MCF 10A (cell line): ENCODE measurements at regions not wholly inside any gene's neighbourhood (a gene's known extent, or its start where the extent isn't known, plus 50 kb on each side); places are given as distances from the start of the nearest gene placed in this dataset.
A peak's percentile ranks its signal among the peaks of the same experiment; 100 is the strongest.

Experiments used
- BruUV-seq: library from RNA; stranded (reverse); fragments of 400-500 nt; replicated peaks from 2 replicates; lab custom pipeline; 2021; lab: Mats Ljungman, UMichigan
- CTCF ChIA-PET: fragments of 300-600 bp; sonication (Branson Sonifier 250); formaldehyde crosslinking; extraction: SDS; loops from one replicate; lab custom pipeline; 2021; ENCODE audit warnings: antibody characterized with exemption, inconsistent platforms; lab: Yijun Ruan, JAX
- POLR2A ChIA-PET: fragments of 300-600, 350-650 bp; sonication (Branson Sonifier 250); formaldehyde crosslinking; extraction: SDS; loops from one replicate; lab custom pipeline; 2020; ENCODE audit warnings: antibody characterized with exemption, inconsistent platforms; lab: Yijun Ruan, JAX
- DNase-seq: peaks from one replicate; pipeline ENCODE4 v3.0.0-alpha.2; 2018; ENCODE audit not compliant: unreplicated experiment
- H3K27ac Mint-ChIP-seq: one replicate; pipeline ENCODE4 v1.8.0; 2022; ENCODE audit warnings: mild to moderate bottlenecking, low read depth, mixed read lengths; ENCODE audit not compliant: unreplicated experiment
- H3K27me3 Mint-ChIP-seq: one replicate; pipeline ENCODE4 v1.8.0; 2022; ENCODE audit warnings: mixed read lengths; ENCODE audit not compliant: insufficient read depth, unreplicated experiment
- H3K36me3 Mint-ChIP-seq: one replicate; pipeline ENCODE4 v1.8.0; 2022; ENCODE audit warnings: mild to moderate bottlenecking, moderate library complexity, mixed read lengths; ENCODE audit not compliant: insufficient read depth, unreplicated experiment
- H3K4me1 Mint-ChIP-seq: one replicate; pipeline ENCODE4 v1.8.0; 2022; ENCODE audit warnings: mixed read lengths; ENCODE audit not compliant: insufficient read depth, unreplicated experiment
- H3K4me3 Mint-ChIP-seq: one replicate; pipeline ENCODE4 v1.8.0; 2022; ENCODE audit warnings: mild to moderate bottlenecking, moderate library complexity, mixed read lengths; ENCODE audit not compliant: unreplicated experiment
- H3K9me3 Mint-ChIP-seq: one replicate; pipeline ENCODE4 v1.8.0; 2022; ENCODE audit warnings: mixed read lengths; ENCODE audit not compliant: unreplicated experiment
- intact Hi-C: fragments of 100-400 bp; cut with micrococcal nuclease; formaldehyde crosslinking; loops from 2 replicates; pipeline ENCODE4 v1.14.1; 2022
- TF ChIP-seq, protein P1 (sequence below): fragments of 200-600 bp; IDR thresholded peaks from one replicate; pipeline ENCODE4 v1.8.0; 2022; ENCODE audit warnings: antibody characterized with exemption, mild to moderate bottlenecking; ENCODE audit not compliant: unreplicated experiment

DNA sequence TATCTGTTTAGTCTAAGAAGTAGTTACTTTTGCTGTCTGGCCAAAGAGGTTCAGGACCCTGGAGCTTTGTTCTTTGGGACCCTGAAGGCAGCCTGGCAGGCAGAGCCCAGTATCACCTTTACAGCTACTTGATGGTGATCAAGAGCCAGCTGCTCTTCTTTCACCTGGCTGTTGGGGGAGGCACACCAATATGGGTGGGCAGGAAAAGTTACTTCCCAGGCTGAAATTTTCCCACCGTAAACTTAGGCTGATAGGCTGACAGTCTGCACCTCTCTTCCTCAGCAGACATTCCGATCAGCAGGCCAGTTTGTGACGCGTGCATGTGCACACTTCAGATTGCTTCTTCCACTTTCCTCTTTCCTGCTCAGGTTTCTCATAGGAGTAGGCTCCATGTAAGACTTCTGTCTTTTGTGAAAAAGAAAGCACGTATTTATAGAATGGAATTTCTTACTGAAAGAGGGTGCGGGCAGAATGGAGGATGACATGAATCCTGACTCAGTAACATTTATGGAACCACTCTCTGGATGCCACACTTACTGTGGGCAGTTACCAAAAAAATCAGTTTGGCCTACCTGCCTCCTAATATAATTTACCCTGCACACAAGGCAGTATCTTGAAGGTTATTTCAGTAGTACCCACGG lies 223.9 kb upstream of the DMRT1 start:
- BruUV-seq, result no TSS peak
- no peak for DNase-seq
- H3K27me3 Mint-ChIP-seq, result no peaks in the 10 kb centered on the region
- no peak overlapping the region for H3K4me3 Mint-ChIP-seq
- CTCF ChIA-PET, result interaction anchor here (0.7 to 1.6 kb wide), 6 partner anchors 30 to 392 kb away, joined by 3 to 6 read pairs (median 4); no protein-coding TSS in a partner anchor
- TF ChIP-seq, protein P1, sequence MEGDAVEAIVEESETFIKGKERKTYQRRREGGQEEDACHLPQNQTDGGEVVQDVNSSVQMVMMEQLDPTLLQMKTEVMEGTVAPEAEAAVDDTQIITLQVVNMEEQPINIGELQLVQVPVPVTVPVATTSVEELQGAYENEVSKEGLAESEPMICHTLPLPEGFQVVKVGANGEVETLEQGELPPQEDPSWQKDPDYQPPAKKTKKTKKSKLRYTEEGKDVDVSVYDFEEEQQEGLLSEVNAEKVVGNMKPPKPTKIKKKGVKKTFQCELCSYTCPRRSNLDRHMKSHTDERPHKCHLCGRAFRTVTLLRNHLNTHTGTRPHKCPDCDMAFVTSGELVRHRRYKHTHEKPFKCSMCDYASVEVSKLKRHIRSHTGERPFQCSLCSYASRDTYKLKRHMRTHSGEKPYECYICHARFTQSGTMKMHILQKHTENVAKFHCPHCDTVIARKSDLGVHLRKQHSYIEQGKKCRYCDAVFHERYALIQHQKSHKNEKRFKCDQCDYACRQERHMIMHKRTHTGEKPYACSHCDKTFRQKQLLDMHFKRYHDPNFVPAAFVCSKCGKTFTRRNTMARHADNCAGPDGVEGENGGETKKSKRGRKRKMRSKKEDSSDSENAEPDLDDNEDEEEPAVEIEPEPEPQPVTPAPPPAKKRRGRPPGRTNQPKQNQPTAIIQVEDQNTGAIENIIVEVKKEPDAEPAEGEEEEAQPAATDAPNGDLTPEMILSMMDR, result no peak
- H3K36me3 Mint-ChIP-seq, result peaks cover 34% of the 10 kb centered on the region
- intact Hi-C loops, result loop anchor here (5.0 kb wide), 1 partner anchor 380 kb away; no protein-coding TSS in a partner anchor
- H3K4me1 Mint-ChIP-seq, result peaks cover 28% of the 10 kb centered on the region
- POLR2A ChIA-PET, result interaction anchor here (0.6 to 1.2 kb wide), 5 partner anchors 66 to 186 kb away, joined by 3 to 5 read pairs (median 4); no protein-coding TSS in a partner anchor
- H3K27ac Mint-ChIP-seq, result no peak overlapping the region
- no peaks in the 10 kb centered on the region for H3K9me3 Mint-ChIP-seq

DNA sequence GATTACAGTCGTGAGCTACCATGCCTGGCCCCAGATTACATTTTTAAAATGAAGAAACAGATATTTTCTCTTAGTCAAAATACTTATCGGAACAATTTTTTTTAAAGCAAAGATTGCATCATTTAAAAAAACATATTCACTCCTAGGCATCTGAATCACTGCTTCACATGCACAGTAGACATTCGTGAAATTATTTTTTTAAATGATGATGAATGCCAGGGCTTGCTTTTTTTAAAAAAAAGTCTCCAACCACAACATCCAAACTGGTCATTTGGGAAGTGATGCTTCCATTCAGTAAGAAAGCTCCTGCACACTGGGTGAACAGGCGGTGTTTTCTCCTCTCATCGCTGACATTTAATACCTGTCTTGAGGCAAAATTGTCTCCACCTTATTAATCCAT lies 223.0 kb upstream of the DMRT1 start:
- TF ChIP-seq, protein P1, result no peak
- peaks cover 26% of the 10 kb centered on the region for H3K36me3 Mint-ChIP-seq

DNA sequence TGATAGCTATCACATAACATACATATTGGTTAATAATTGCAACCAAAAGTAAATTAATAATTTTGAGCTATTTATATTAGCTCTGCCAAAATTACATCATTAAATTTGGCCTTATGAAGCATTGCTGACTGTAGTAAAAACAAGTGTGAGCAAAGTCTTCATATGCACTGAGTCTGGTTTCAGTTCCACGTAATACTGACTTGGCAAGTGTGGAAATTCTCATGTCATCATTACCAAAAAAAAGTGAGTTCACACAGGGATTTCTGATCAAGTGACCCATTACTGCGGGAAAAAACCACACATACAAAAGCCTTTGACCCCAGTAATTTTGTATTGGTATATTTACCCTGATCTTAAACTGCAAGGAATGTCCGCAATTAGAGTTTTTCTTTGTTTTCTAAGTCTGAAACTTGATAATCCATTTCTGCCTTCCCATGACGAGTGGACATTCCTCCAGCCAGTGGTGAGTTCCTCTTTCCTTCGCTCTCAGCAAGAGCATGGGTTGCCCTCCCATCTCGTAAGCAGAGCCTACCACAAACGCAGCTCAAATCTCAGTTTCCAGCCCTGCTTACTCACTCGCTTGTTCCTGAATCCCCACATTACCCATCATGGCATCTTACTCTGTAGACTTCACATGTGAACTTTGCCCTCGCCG lies 220.2 kb upstream of the DMRT1 start:
- H3K36me3 Mint-ChIP-seq, result peaks cover 25% of the 10 kb centered on the region
- no peaks in the 10 kb centered on the region for H3K27me3 Mint-ChIP-seq
- no peak overlapping the region for H3K27ac Mint-ChIP-seq
- no TSS peak for BruUV-seq
- ChIA-PET POLR2A (interaction anchor here (0.6 to 1.2 kb wide), 5 partner anchors 10 to 179 kb away, joined by 3 to 4 read pairs (median 3); no protein-coding TSS in a partner anchor), CTCF (interaction anchor here (0.6 to 1.0 kb wide), 3 partner anchors 35 to 143 kb away, joined by 3 read pairs; no protein-coding TSS in a partner anchor)
- no peaks in the 10 kb centered on the region for H3K9me3 Mint-ChIP-seq
- TF ChIP-seq, protein P1, result no peak
- H3K4me3 Mint-ChIP-seq, result no peak overlapping the region
- no peak for DNase-seq
- intact Hi-C loops, result no loop called here
- H3K4me1 Mint-ChIP-seq, result peaks cover 10% of the 10 kb centered on the region

More for the DNA sequence above, 223.0 kb upstream of the DMRT1 start:
- Mint-ChIP-seq H3K4me1 (peaks cover 28% of the 10 kb centered on the region), H3K9me3 (no peaks in the 10 kb centered on the region), H3K27ac (peak overlapping the region; percentile 83), H3K27me3 (no peaks in the 10 kb centered on the region), H3K4me3 (no peak overlapping the region)
- BruUV-seq, result no TSS peak
- intact Hi-C loops, result loop anchor here (5.0 kb wide), 1 partner anchor 379 kb away; no protein-coding TSS in a partner anchor
- ChIA-PET POLR2A (interaction anchor here (0.6 to 2.0 kb wide), 6 partner anchors 12 to 193 kb away, joined by 3 to 10 read pairs (median 4); no protein-coding TSS in a partner anchor), CTCF (interaction anchor here (0.6 to 1.6 kb wide), 5 partner anchors 17 to 391 kb away, joined by 3 to 6 read pairs (median 4); no protein-coding TSS in a partner anchor)
- peak; percentile 38 for DNase-seq

DNA sequence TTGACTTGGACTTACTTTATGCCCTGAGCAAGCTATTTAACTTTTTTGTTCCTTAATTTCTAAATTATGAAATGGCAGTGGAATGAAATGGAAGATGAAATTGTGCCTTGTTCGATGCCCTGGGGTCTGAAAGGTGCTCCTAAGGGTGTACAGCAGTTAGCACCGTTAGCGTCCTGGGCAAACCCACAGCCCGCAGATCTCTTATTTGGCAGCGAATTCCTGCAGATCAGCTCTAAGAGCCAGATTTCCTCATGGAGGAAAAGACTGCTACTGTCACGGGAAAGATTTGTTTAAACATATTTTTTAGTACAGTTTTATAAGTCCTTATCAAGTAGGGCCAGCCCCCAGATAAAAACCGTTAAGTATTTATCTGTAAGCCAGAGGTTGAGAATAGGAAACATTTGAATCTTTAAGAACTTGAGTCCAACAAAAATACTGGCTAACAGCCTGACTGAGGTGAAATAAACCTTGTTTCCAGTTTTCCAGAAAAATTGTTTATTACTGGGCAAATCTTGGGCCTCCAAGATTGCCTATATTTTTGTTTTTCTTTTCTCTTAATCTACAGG lies 216.5 kb upstream of the DMRT1 start:
- TF ChIP-seq, protein P1, result no peak
- Mint-ChIP-seq H3K27ac (no peak overlapping the region), H3K36me3 (peaks cover 36% of the 10 kb centered on the region), H3K4me1 (peaks cover 11% of the 10 kb centered on the region), H3K4me3 (no peak overlapping the region), H3K27me3 (no peaks in the 10 kb centered on the region), H3K9me3 (no peaks in the 10 kb centered on the region)
- intact Hi-C loops, result no loop called here
- no TSS peak for BruUV-seq
- DNase-seq, result no peak
- POLR2A ChIA-PET, result interaction anchor here (0.8 to 1.2 kb wide), 3 partner anchors 17 to 144 kb away, joined by 3 read pairs; no protein-coding TSS in a partner anchor
- CTCF ChIA-PET, result interaction anchor here (0.5 to 1.2 kb wide), 3 partner anchors 13 to 252 kb away, joined by 3 to 4 read pairs (median 3); no protein-coding TSS in a partner anchor
